Natural killer cell (primary cell): ENCODE measurements at regions not wholly inside any gene's neighbourhood (a gene's known extent, or its start where the extent isn't known, plus 50 kb on each side); places are given as distances from the start of the nearest gene placed in this dataset.
"Not testable (repeated sequence)": the region's sequence is repeated elsewhere in the genome, so short reads cannot be mapped to it uniquely, and the experiment has no call there.

ENCODE experiments used
- ATAC-seq, 3 donors: fragments of 150-1000 bp in 2 of 3; fragments of 200-7000 bp in 1 of 3; cut with Tn5 transposase; 1 replicate in 1 of 3; 2 replicates in 2 of 3; pipeline ENCODE4 v1.10.0; 2021; ENCODE audit warnings: mild to moderate bottlenecking in 2 of 3, moderate library complexity in 2 of 3
- DNase-seq, 2 donors: peaks; one replicate each; pipeline versions ENCODE4 v3.0.0 to v3.0.0-alpha.2; 2013 to 2021; ENCODE audit warnings: mixed read lengths in 1 of 2
- H3K27ac ChIP-seq: one replicate; pipeline ENCODE4 v1.5.1; 2013; ENCODE audit warnings: mild to moderate bottlenecking, low read length
- H3K27me3 ChIP-seq: one replicate; pipeline ENCODE4 v1.6.1; 2013; ENCODE audit warnings: low read length; ENCODE audit not compliant: control insufficient read depth, insufficient read depth
- H3K36me3 ChIP-seq: one replicate; pipeline ENCODE4 v1.6.1; 2013; ENCODE audit warnings: low read length; ENCODE audit not compliant: control insufficient read depth, insufficient read depth
- H3K4me1 ChIP-seq: one replicate; pipeline ENCODE4 v1.6.1; 2013; ENCODE audit warnings: low read length; ENCODE audit not compliant: control insufficient read depth, insufficient read depth
- H3K4me3 ChIP-seq: one replicate; pipeline ENCODE4 v1.5.1; 2013; ENCODE audit warnings: low read length
- H3K9me3 ChIP-seq: one replicate; pipeline ENCODE4 v1.6.1; 2013; ENCODE audit warnings: low read length; ENCODE audit not compliant: control insufficient read depth, insufficient read depth
- H3K27ac Mint-ChIP-seq, 2 donors: one replicate each; pipeline ENCODE4 v1.8.0; 2022; ENCODE audit warnings: mild to moderate bottlenecking in 2 of 2, mixed read lengths in 2 of 2, moderate library complexity in 1 of 2
- H3K27me3 Mint-ChIP-seq, 2 donors: one replicate each; pipeline ENCODE4 v1.8.0; 2022; ENCODE audit warnings: low read depth in 2 of 2, mixed read lengths in 2 of 2
- H3K36me3 Mint-ChIP-seq: one replicate; pipeline ENCODE4 v1.8.0; 2022; ENCODE audit warnings: mixed read lengths
- H3K4me1 Mint-ChIP-seq, 2 donors: one replicate each; pipeline ENCODE4 v1.8.0; 2022; ENCODE audit warnings: mixed read lengths in 2 of 2
- H3K4me3 Mint-ChIP-seq: one replicate; pipeline ENCODE4 v1.8.0; 2022; ENCODE audit warnings: mild to moderate bottlenecking, moderate library complexity, mixed read lengths
- H3K9me3 Mint-ChIP-seq, 2 donors: one replicate each; pipeline ENCODE4 v1.8.0; 2022; ENCODE audit warnings: mixed read lengths in 2 of 2
- WGBS: methylation state at CpG from one replicate; pipeline ENCODE4 v1.1.7; 2013; ENCODE audit warnings: missing lambda C conversion rate; ENCODE audit not compliant: insufficient coverage; 5-methylcytosine and 5-hydroxymethylcytosine counted together
- intact Hi-C: fragments of 100-400 bp; cut with micrococcal nuclease; formaldehyde crosslinking; loops from one replicate; pipeline ENCODE4 v1.14.2; 2022
- TF ChIP-seq, protein P1 (sequence below): fragments of 200-600 bp; IDR thresholded peaks from one replicate; pipeline ENCODE4 v1.8.0; 2022; ENCODE audit warnings: antibody characterized with exemption

DNA sequence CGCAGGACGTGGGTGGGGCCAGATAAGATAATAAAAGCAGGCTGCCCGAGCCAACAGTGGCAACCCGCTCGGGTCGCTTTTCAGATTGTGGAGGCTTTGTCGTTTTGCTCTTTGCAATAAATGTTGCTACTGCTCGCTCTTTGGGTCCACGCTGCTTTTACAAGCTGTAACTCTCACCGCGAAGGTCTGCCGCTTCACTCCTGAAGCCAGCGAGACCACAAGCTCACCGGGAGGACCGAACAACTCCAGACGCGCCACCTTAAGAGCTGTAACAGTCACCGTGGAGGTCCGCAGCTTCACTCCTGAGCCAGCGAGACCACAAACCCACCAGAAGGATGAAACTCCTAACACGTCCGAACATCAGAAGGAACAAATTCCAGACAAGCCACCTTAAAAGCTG lies 286.6 kb upstream of the MAGI2 start:
- no peak for DNase-seq
- Histone ChIP-seq H3K9me3 (peaks cover 3% of the 10 kb centered on the region), H3K4me1 (no peaks in the 10 kb centered on the region), H3K36me3 (no peaks in the 10 kb centered on the region), H3K4me3 (no peak overlapping the region), H3K27me3 (no peaks in the 10 kb centered on the region), H3K27ac (no peak overlapping the region)
- WGBS = 93% methylated on average over 22 of the region's 22 CpGs
- peaks cover 6 to 9% of the 10 kb centered on the region in 2 donors for H3K9me3 Mint-ChIP-seq
- intact Hi-C loops = no loop called here
- no peak for ATAC-seq
- H3K27me3 Mint-ChIP-seq = no peaks in the 10 kb centered on the region
- TF ChIP-seq, protein P1, sequence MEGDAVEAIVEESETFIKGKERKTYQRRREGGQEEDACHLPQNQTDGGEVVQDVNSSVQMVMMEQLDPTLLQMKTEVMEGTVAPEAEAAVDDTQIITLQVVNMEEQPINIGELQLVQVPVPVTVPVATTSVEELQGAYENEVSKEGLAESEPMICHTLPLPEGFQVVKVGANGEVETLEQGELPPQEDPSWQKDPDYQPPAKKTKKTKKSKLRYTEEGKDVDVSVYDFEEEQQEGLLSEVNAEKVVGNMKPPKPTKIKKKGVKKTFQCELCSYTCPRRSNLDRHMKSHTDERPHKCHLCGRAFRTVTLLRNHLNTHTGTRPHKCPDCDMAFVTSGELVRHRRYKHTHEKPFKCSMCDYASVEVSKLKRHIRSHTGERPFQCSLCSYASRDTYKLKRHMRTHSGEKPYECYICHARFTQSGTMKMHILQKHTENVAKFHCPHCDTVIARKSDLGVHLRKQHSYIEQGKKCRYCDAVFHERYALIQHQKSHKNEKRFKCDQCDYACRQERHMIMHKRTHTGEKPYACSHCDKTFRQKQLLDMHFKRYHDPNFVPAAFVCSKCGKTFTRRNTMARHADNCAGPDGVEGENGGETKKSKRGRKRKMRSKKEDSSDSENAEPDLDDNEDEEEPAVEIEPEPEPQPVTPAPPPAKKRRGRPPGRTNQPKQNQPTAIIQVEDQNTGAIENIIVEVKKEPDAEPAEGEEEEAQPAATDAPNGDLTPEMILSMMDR = no peak
- H3K4me1 Mint-ChIP-seq = no peaks in the 10 kb centered on the region
- no peak overlapping the region for H3K4me3 Mint-ChIP-seq
- no peaks in the 10 kb centered on the region for H3K36me3 Mint-ChIP-seq
- H3K27ac Mint-ChIP-seq = no peak overlapping the region

DNA sequence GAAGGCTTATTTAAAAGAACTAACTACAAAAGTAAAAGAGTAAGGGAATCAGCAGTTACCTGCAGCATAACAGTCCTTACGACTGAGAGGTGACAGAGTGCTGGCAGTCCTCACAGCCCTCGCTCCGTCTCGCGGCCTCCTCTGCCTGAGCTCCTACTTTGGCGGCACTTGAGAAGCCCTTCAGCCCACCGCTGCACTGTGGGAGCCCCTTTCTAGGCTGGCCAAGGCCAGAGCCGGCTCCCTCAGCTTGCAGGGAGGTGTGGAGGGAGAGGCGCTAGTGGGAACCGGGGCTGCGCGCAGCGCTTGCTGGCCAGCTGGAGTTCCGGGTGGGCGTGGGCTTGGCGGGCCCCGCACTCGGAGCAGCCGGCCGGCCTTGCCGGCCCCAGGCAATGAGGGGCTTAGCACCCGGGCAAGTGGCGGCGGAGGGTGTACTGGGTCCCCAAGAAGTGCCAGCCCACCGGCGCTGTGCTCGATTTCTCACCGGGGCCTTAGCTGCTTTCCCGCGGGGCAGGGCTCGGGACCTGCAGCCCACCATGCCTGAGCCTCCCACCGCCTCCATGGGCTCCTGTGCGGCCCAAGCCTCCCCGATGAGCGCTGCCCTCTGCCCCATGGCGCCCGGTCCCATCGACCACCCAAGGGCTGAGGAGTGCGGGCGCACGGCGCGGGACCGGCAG lies 285.7 kb upstream of the MAGI2 start:
- H3K4me3 Mint-ChIP-seq, H3K27ac ChIP-seq, H3K27me3 Mint-ChIP-seq, intact Hi-C loops, DNase-seq, H3K4me3 ChIP-seq, H3K9me3 Mint-ChIP-seq, H3K36me3 Mint-ChIP-seq, H3K27ac Mint-ChIP-seq, H3K4me1 ChIP-seq, H3K9me3 ChIP-seq, H3K36me3 ChIP-seq, H3K4me1 Mint-ChIP-seq, ATAC-seq, H3K27me3 ChIP-seq: not testable (repeated sequence)
- WGBS = 94% methylated on average over 44 of the region's 44 CpGs

DNA sequence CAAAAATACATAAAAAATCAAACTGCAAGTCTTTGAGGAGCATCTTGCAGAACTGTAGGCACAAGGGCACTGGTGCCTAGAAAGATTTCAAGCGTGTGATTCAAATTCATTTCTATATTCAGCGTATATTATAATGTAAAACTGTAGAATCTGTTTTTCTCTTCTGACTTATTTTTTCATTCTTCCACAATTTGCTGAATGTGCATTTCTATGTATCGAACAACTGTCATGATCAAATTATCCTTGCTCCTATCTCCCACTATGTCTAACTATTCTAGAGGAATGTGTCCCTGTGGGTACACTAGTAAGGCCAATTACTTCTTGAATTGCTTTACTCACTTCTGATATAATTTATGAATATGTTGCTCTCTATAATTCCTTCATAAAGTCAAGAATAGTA lies 283.0 kb upstream of the MAGI2 start:
- intact Hi-C loops = no loop called here
- ATAC-seq = no peak

DNA sequence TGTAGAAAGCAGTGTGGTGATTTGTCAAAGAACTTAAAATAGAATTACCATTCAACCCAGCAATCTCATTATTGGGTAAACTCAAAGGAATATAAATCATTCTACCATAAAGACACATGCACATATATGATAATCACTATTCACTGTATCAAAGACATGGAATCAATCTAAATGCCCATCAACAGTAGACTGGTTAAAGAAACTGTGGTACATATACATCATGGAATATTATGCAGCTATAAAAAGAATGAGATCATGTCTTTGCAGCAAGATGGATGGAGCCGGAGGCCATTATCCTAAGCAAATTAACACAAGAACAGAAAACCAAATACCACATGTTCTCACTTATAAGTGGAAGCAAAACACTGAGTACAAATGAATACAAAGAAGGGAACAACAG lies 281.5 kb upstream of the MAGI2 start:
- H3K4me3 Mint-ChIP-seq = no peak overlapping the region
- no peaks in the 10 kb centered on the region for H3K4me1 Mint-ChIP-seq
- no CpG with 5 or more reads among the region's 1 CpG for WGBS
- no peaks in the 10 kb centered on the region for H3K27me3 Mint-ChIP-seq
- H3K4me3 ChIP-seq = no peak overlapping the region
- no peaks in the 10 kb centered on the region for H3K4me1 ChIP-seq
- TF ChIP-seq, protein P1 = no peak
- no peak overlapping the region for H3K27ac ChIP-seq
- H3K9me3 Mint-ChIP-seq = peaks cover 12 to 29% of the 10 kb centered on the region in 2 donors
- no peak for DNase-seq
- no peak overlapping the region for H3K27ac Mint-ChIP-seq
- ATAC-seq = no peak
- H3K27me3 ChIP-seq = no peaks in the 10 kb centered on the region
- intact Hi-C loops = no loop called here
- H3K36me3 ChIP-seq = no peaks in the 10 kb centered on the region
- H3K36me3 Mint-ChIP-seq = peaks cover 12% of the 10 kb centered on the region
- peaks cover 8% of the 10 kb centered on the region for H3K9me3 ChIP-seq

More for the DNA sequence above, 283.0 kb upstream of the MAGI2 start:
- H3K4me3 ChIP-seq = no peak overlapping the region
- no peaks in the 10 kb centered on the region for H3K27me3 ChIP-seq
- WGBS = 83% methylated on average over 1 of the region's 3 CpGs
- Mint-ChIP-seq H3K27ac (no peak overlapping the region), H3K27me3 (no peaks in the 10 kb centered on the region), H3K9me3 (peaks cover 12 to 22% of the 10 kb centered on the region in 2 donors), H3K4me3 (no peak overlapping the region), H3K4me1 (no peaks in the 10 kb centered on the region), H3K36me3 (peaks cover 12% of the 10 kb centered on the region)
- TF ChIP-seq, protein P1 = no peak
- H3K9me3 ChIP-seq = peaks cover 8% of the 10 kb centered on the region
- no peaks in the 10 kb centered on the region for H3K4me1 ChIP-seq
- no peak for DNase-seq
- no peak overlapping the region for H3K27ac ChIP-seq
- no peaks in the 10 kb centered on the region for H3K36me3 ChIP-seq
